Left kidney (tissue), 1 donor: ENCODE measurements at regions not wholly inside any gene's neighbourhood (a gene's known extent, or its start where the extent isn't known, plus 50 kb on each side); places are given as distances from the start of the nearest gene placed in this dataset.
"Not testable (repeated sequence)": the region's sequence is repeated elsewhere in the genome, so short reads cannot be mapped to it uniquely, and the experiment has no call there.

Experiments
- DNase-seq: peaks from one replicate; pipeline ENCODE4 v3.0.0-alpha.2; 2013

- peak; percentile 55 for DNase-seq
Observed at GRCh38 chr14:80055667-80056496, 155.4 kb downstream of the DIO2 start.

- DNase-seq: no peak
Observed at GRCh38 chr14:80055226-80055625, 156.1 kb downstream of the DIO2 start.

GRCh38 chr14:80054020-80054419 is 157.3 kb downstream of the DIO2 start:
- DNase-seq: no peak

GRCh38 chr14:80049055-80049454 is 162.2 kb downstream of the DIO2 start:
- no peak for DNase-seq

DNA sequence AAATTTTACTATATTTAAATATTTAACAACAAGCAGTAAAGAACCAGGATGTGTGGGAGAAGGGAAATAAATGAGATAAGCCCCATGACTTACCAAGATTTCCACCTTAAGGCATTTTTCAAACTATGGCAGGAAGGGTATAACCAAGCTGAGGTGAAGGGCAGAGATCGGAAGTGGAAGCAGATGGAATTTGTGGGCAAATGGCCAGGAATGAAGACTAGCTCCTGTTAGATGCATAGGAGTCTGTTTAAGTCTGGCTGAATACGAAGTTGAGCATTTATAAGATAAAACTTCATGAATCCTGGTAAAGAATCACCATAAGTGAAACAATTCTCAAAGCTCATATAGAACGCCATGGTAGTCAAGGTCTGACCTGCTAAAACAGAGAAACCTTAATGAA is 163.5 kb downstream of the DIO2 start:
- no peak for DNase-seq

DNA sequence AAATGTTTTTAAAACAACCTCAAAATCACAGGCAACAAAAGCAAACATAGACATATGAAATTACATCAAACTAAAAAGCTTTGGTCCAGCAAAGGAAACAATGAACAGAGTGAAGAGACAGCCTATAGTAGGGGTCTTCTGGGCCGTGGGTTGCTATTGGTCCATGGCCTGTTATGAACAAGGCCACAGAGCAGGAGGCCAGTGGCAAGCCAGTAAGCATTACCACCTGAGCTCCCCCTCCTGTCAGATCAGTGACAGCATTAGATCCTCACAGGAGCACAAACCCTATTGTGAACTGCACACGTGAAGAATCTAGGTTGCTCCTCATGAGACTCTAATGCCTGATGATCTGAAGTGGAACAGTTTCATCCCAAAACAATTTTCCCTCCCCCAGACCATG is 174.0 kb downstream of the DIO2 start:
- DNase-seq: no peak

- DNase-seq: no peak
Observed at GRCh38 chr14:80024417-80024816, 186.9 kb downstream of the DIO2 start.

DNA sequence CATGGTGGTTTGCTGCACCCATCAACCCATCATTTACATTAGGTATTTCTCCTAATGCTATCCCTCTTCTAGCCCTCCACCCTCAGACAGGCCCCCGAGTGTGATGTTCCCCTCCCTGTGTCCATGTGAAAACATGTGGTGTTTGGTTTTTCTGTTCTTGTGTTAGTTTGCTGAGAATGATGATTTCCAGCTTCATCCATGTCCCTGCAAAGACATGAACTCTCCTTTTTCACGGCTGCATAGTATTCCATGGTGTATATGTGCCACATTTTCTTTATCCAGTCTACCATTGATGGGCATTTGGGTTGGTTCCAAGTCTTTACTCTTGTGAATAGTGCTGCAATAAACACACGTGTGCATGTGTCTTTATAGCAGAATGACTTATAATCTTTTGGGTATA is 192.8 kb downstream of the DIO2 start:
- not testable (repeated sequence) for DNase-seq

GRCh38 chr14:80017795-80018194 is 193.5 kb downstream of the DIO2 start:
- no peak for DNase-seq

- not testable (repeated sequence) for DNase-seq
Observed at GRCh38 chr14:80010245-80010644, 201.1 kb downstream of the DIO2 start.

DNA sequence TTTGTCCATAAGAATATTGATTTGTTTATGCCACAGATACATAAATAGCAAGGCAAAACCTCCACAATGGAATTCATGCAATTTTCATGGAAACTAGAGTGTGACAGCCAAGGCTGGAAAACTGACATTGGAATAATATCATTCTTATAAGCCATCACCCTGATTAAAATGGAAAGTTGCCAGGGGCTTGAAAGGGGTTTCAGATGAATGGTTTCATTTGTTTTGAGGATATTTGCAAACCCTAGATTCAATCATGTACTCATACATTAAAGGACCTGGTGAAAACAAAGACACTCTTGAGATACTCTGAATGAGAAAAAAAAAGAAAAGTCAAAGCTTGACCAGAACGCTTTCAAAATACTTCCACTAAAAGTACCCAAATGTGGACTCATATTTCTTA is 205.7 kb downstream of the DIO2 start:
- DNase-seq: no peak

DNA sequence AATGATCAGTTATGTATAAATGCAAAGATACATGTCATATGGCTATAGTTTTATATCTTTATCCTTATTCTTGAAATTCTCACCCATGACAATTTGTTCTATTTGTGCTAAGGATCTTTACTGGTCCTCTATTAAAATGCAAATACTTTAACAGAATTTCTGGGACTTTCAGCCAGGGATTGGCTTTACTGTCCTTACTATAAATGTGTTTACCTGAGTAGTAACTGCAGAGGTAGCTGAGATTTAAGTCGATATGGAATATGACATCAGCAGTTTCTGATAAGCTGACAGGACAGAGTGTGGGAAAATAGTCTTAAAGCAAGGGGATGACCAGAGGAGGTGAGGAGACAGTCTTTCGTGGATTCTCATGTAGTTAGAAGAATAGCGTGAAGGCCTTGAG is 206.4 kb downstream of the DIO2 start:
- no peak for DNase-seq

- DNase-seq: no peak
Observed at GRCh38 chr14:80003138-80003537, 208.2 kb downstream of the DIO2 start.

- DNase-seq: no peak
Observed at GRCh38 chr14:79997509-79998208, 213.6 kb downstream of the DIO2 start.

GRCh38 chr14:79992407-79993198 is 218.7 kb downstream of the DIO2 start:
- DNase-seq: no peak

GRCh38 chr14:79991866-79992265 is 219.4 kb downstream of the DIO2 start:
- DNase-seq: no peak

GRCh38 chr14:79989990-79990389 is 221.3 kb downstream of the DIO2 start:
- no peak for DNase-seq

DNA sequence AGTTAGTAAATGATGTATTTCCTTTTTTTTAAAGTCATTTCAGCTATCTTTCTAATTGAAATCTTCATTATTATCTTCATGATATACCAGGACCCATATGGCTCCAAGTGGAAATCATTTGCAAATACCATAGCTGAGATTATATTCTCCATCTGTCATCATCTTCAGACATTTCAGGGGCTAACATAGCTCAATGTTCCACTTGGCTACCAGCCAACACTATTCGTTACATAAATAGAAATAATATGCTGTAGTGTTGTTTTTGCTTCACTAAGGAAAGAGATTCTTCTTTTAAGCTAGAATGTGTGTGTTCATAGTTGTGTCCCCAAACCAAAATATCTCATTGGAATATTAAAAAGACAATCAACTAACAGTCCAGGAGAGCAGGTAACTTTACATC is 225.1 kb downstream of the DIO2 start:
- no peak for DNase-seq

GRCh38 chr14:79972230-79972629 is 239.1 kb downstream of the DIO2 start:
- DNase-seq: no peak

GRCh38 chr14:79971330-79971729 is 240.0 kb downstream of the DIO2 start:
- no peak for DNase-seq

DNA sequence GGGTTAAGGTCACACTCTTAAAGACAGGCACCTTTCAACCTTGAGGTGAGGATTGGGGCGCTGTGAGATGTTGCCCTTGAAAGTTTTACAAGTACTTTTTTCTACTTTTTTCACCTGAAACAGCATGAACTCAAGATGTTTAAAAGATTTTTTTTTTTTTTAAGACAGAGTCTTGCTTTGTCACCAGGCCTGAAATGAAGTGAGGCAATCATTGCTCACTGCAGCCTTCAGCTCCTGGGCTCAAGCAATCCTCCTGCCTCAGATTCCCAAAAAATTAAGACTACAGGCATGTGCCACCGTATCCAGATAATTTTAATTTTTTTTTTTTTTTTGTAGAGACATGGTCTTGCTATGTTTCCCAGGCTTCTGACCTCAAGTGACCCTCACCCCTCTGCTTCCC is 243.9 kb downstream of the DIO2 start:
- DNase-seq: no peak

DNA sequence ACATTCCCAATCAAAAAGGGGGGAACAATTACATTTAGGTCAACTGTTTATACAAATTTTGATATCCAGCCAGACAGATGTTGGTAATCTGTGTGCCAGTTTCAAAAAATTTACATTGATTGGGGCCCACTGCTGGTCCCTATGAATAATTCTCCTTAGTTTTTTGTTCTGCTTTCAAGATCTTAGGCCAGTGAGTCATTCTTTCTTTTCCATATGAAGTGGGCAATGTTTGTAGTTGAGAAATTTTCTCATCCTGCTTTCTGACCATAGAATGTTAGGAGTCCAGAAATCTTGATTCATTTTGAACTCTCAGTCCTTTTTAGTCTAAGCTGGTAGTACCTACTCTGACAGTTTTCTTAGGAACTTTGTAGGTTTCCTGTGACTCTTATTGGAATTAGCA is 244.3 kb downstream of the DIO2 start:
- DNase-seq: no peak

- DNase-seq: no peak
Observed at GRCh38 chr14:79965896-79966295, 245.4 kb downstream of the DIO2 start.
